ENCODE measurements at regions not wholly inside any gene's neighbourhood (a gene's known extent, or its start where the extent isn't known, plus 50 kb on each side); places are given as distances from the start of the nearest gene placed in this dataset.

DNA sequence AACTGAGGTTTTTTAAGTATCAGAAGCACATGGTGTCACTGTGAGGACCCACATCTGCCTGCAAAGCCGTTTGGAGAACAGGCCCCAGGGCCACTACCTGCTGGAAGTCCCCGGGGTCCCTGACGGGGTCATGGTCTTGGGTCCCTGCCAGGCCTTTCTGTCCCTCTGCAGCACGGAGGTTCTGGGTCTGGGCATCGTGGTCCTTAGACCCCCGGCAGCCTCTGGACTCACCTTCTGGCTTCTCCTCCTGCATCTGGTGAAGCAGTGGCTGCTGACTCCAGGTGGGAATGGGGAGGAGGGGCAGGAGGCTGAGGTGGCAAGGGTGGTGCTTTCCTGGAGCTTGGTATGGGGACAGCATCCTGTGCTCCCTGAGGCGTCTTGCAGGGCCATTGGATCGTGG, 198.6 kb downstream of the TEX29 start:
- ATAC-seq = no peak
- TF ChIP-seq CTCF (IDR thresholded peaks at IDR 0.05) = no peak
- Mint-ChIP-seq H3K9me3 (no peaks in the 10 kb centered on the region), H3K4me1 (ENCODE audit: low read depth) (no peaks in the 10 kb centered on the region), H3K27me3 (peaks cover 2% of the 10 kb centered on the region), H3K4me3 (no peak overlapping the region), H3K36me3 (ENCODE audit: low read depth) (no peaks in the 10 kb centered on the region), H3K27ac (no peak overlapping the region)
- no peak for DNase-seq
- intact Hi-C loops (cut with micrococcal nuclease) = no loop called here
- ChIA-PET CTCF (no interaction called here), POLR2A (interaction anchor here (0.9 kb wide), 1 partner anchor 36 kb away, joined by 3 read pairs; no protein-coding TSS in a partner anchor)

GRCh38 chr13:111519490-111520170, 199.2 kb downstream of the TEX29 start:
- H3K4me1 Mint-ChIP-seq (ENCODE audit: low read depth) = no peaks in the 10 kb centered on the region
- H3K27me3 Mint-ChIP-seq = peaks cover 2% of the 10 kb centered on the region
- no peak overlapping the region for H3K27ac Mint-ChIP-seq
- no peak for DNase-seq
- no peak overlapping the region for H3K4me3 Mint-ChIP-seq
- ATAC-seq = no peak
- no peaks in the 10 kb centered on the region for H3K9me3 Mint-ChIP-seq
- ChIA-PET CTCF (no interaction called here), POLR2A (interaction anchor here (0.9 kb wide), 1 partner anchor 35 kb away, joined by 3 read pairs; no protein-coding TSS in a partner anchor)
- intact Hi-C loops (cut with micrococcal nuclease) = no loop called here
- TF ChIP-seq CTCF (IDR thresholded peaks at IDR 0.05) = no peak
- no peaks in the 10 kb centered on the region for H3K36me3 Mint-ChIP-seq (ENCODE audit: low read depth)

- TF ChIP-seq CTCF (IDR thresholded peaks at IDR 0.05) = no peak
- Mint-ChIP-seq H3K36me3 (ENCODE audit: low read depth) (no peaks in the 10 kb centered on the region), H3K27ac (no peak overlapping the region), H3K9me3 (no peaks in the 10 kb centered on the region), H3K4me3 (no peak overlapping the region), H3K4me1 (ENCODE audit: low read depth) (no peaks in the 10 kb centered on the region), H3K27me3 (peaks cover 2% of the 10 kb centered on the region)
- ChIA-PET POLR2A (no interaction called here), CTCF (no interaction called here)
- intact Hi-C loops (cut with micrococcal nuclease) = no loop called here
- DNase-seq (no peak), ATAC-seq (no peak)
These were observed 200.6 kb downstream of the TEX29 start for GRCh38 chr13:111521030-111521429.

DNA sequence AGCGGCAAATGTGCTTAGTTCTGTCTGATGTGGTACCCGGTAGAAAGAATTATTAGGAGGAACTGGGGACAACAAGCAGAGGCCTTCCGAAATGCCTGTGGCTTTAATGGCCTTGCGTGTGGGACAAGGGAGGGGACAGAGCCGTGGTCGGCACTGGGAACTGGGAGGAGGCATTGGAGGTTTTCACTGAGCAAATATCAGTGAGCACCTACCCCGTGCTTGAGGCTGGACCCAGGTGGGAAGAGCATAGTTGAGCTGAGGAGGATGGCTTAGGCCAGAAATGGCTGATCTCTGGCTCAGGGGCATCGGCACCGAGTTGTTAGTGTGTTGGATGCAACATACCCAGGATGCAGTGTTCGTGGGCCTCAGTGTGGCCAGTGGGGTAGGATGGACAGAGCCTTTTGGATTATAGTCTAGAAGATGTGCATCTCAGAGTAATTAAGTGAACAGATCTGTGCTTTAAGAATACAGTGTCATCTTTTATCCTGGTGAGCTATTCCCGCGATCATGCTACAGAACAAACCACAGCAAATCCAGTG, 201.3 kb downstream of the TEX29 start:
- Mint-ChIP-seq H3K27ac (no peak overlapping the region), H3K36me3 (ENCODE audit: low read depth) (no peaks in the 10 kb centered on the region), H3K9me3 (no peaks in the 10 kb centered on the region), H3K4me3 (no peak overlapping the region), H3K27me3 (peaks cover 2% of the 10 kb centered on the region), H3K4me1 (ENCODE audit: low read depth) (no peaks in the 10 kb centered on the region)
- ChIA-PET CTCF (no interaction called here), POLR2A (no interaction called here)
- TF ChIP-seq CTCF (IDR thresholded peaks at IDR 0.05) = no peak
- DNase-seq (no peak), ATAC-seq (no peak)
- intact Hi-C loops (cut with micrococcal nuclease) = no loop called here

DNA sequence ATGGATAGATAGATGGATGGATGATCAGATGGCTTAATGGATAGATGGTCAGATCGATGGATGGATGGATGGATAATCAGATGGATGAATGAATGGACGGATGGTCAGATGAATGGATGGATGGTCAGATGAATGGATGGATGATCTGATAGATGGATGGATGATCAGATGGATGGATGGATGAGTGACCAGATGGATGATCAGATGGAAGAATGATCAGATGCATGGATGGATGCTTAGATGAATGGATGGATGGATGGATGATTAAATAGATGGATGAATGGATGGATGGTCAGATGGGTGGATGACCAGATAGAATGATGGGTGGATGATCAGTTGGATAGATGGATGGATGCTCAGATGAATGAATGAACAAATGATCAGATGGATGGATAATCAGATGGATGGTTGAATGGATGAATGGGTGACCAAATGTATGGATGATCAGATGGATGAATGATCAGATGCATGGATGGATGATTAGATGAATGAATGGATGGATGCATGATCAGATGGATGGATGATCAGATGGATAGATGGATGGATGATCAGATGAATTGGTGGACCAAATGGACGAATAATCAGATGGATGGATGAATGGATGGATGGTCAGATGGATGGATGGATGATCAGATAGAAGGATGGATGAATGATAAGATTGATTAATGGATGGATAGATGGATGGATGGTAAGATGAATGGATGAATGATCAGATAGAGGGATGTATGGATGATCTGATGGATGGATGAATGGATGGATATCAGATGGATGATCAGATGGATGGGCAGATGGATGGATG, 205.1 kb downstream of the TEX29 start:
- DNase-seq (no peak), ATAC-seq (no peak)
- ChIA-PET POLR2A (no interaction called here), CTCF (no interaction called here)
- Mint-ChIP-seq H3K4me3 (no peak overlapping the region), H3K27me3 (peaks cover 6% of the 10 kb centered on the region), H3K27ac (no peak overlapping the region), H3K36me3 (ENCODE audit: low read depth) (no peaks in the 10 kb centered on the region), H3K9me3 (no peaks in the 10 kb centered on the region), H3K4me1 (ENCODE audit: low read depth) (no peaks in the 10 kb centered on the region)
- TF ChIP-seq CTCF (IDR thresholded peaks at IDR 0.05) = no peak
- intact Hi-C loops (cut with micrococcal nuclease) = no loop called here
